ENCODE measurements at regions not wholly inside any gene's neighbourhood (a gene's known extent, or its start where the extent isn't known, plus 50 kb on each side); places are given as distances from the start of the nearest gene placed in this dataset.

DNA sequence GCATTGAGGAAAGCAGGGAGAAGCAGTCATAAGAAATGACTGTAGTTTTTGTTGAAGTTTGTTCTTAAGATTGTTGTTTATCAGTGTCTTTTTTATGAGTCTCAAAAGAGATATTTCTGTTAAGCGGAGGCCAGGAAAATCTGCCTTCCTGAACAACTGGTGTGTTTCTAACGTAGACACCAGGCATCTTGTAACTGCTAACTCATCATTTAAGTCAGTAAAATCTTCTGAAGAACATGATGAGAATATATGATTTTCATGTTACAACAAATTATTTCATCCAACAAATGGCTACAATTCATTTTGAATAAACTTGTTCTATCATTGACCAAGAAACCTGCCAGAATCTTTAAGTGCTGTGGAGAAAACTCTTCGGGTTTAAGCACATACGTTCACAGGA lies 84.0 kb downstream of the RPS12 start:
- TF ChIP-seq EZH2 (optimal IDR thresholded peaks at IDR 0.05; ENCODE audit: low read depth, low read length), result no peak
- TF ChIP-seq, protein P1, sequence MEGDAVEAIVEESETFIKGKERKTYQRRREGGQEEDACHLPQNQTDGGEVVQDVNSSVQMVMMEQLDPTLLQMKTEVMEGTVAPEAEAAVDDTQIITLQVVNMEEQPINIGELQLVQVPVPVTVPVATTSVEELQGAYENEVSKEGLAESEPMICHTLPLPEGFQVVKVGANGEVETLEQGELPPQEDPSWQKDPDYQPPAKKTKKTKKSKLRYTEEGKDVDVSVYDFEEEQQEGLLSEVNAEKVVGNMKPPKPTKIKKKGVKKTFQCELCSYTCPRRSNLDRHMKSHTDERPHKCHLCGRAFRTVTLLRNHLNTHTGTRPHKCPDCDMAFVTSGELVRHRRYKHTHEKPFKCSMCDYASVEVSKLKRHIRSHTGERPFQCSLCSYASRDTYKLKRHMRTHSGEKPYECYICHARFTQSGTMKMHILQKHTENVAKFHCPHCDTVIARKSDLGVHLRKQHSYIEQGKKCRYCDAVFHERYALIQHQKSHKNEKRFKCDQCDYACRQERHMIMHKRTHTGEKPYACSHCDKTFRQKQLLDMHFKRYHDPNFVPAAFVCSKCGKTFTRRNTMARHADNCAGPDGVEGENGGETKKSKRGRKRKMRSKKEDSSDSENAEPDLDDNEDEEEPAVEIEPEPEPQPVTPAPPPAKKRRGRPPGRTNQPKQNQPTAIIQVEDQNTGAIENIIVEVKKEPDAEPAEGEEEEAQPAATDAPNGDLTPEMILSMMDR (IDR thresholded peaks at IDR 0.05; ENCODE audit: low read length), result no peak
- TF ChIP-seq EZH2phosphoT487 (IDR thresholded peaks at IDR 0.05; ENCODE audit: low read length), result no peak
